Natural killer cell (primary cell): ENCODE measurements at regions not wholly inside any gene's neighbourhood (a gene's known extent, or its start where the extent isn't known, plus 50 kb on each side); places are given as distances from the start of the nearest gene placed in this dataset.

ENCODE experiments used
- ATAC-seq, 3 donors: fragments of 150-1000 bp in 2 of 3; fragments of 200-7000 bp in 1 of 3; cut with Tn5 transposase; 1 replicate in 1 of 3; 2 replicates in 2 of 3; pipeline ENCODE4 v1.10.0; 2021; ENCODE audit warnings: mild to moderate bottlenecking in 2 of 3, moderate library complexity in 2 of 3
- DNase-seq, 2 donors: peaks; one replicate each; pipeline versions ENCODE4 v3.0.0 to v3.0.0-alpha.2; 2013 to 2021; ENCODE audit warnings: mixed read lengths in 1 of 2
- H3K27ac ChIP-seq: one replicate; pipeline ENCODE4 v1.5.1; 2013; ENCODE audit warnings: mild to moderate bottlenecking, low read length
- H3K27me3 ChIP-seq: one replicate; pipeline ENCODE4 v1.6.1; 2013; ENCODE audit warnings: low read length; ENCODE audit not compliant: control insufficient read depth, insufficient read depth
- H3K36me3 ChIP-seq: one replicate; pipeline ENCODE4 v1.6.1; 2013; ENCODE audit warnings: low read length; ENCODE audit not compliant: control insufficient read depth, insufficient read depth
- H3K4me1 ChIP-seq: one replicate; pipeline ENCODE4 v1.6.1; 2013; ENCODE audit warnings: low read length; ENCODE audit not compliant: control insufficient read depth, insufficient read depth
- H3K4me3 ChIP-seq: one replicate; pipeline ENCODE4 v1.5.1; 2013; ENCODE audit warnings: low read length
- H3K9me3 ChIP-seq: one replicate; pipeline ENCODE4 v1.6.1; 2013; ENCODE audit warnings: low read length; ENCODE audit not compliant: control insufficient read depth, insufficient read depth
- H3K27ac Mint-ChIP-seq, 2 donors: one replicate each; pipeline ENCODE4 v1.8.0; 2022; ENCODE audit warnings: mild to moderate bottlenecking in 2 of 2, mixed read lengths in 2 of 2, moderate library complexity in 1 of 2
- H3K27me3 Mint-ChIP-seq, 2 donors: one replicate each; pipeline ENCODE4 v1.8.0; 2022; ENCODE audit warnings: low read depth in 2 of 2, mixed read lengths in 2 of 2
- H3K36me3 Mint-ChIP-seq: one replicate; pipeline ENCODE4 v1.8.0; 2022; ENCODE audit warnings: mixed read lengths
- H3K4me1 Mint-ChIP-seq, 2 donors: one replicate each; pipeline ENCODE4 v1.8.0; 2022; ENCODE audit warnings: mixed read lengths in 2 of 2
- H3K4me3 Mint-ChIP-seq: one replicate; pipeline ENCODE4 v1.8.0; 2022; ENCODE audit warnings: mild to moderate bottlenecking, moderate library complexity, mixed read lengths
- H3K9me3 Mint-ChIP-seq, 2 donors: one replicate each; pipeline ENCODE4 v1.8.0; 2022; ENCODE audit warnings: mixed read lengths in 2 of 2
- CTCF ChIP-seq: fragments of 200-600 bp; IDR thresholded peaks from one replicate; pipeline ENCODE4 v1.8.0; 2022; ENCODE audit warnings: antibody characterized with exemption
- WGBS: methylation state at CpG from one replicate; pipeline ENCODE4 v1.1.7; 2013; ENCODE audit warnings: missing lambda C conversion rate; ENCODE audit not compliant: insufficient coverage; 5-methylcytosine and 5-hydroxymethylcytosine counted together
- intact Hi-C: fragments of 100-400 bp; cut with micrococcal nuclease; formaldehyde crosslinking; loops from one replicate; pipeline ENCODE4 v1.14.2; 2022

GRCh38 chr2:18987592-18988073 lies 370.8 kb downstream of the OSR1 start:
- ATAC-seq, result no peak
- H3K27me3 Mint-ChIP-seq, result no peaks in the 10 kb centered on the region
- Histone ChIP-seq H3K4me1 (no peaks in the 10 kb centered on the region), H3K4me3 (no peak overlapping the region), H3K27me3 (no peaks in the 10 kb centered on the region), H3K9me3 (no peaks in the 10 kb centered on the region), H3K36me3 (no peaks in the 10 kb centered on the region), H3K27ac (no peak overlapping the region)
- H3K4me3 Mint-ChIP-seq, result no peak overlapping the region
- intact Hi-C loops, result no loop called here
- DNase-seq, result no peak
- TF ChIP-seq CTCF, result no peak
- H3K36me3 Mint-ChIP-seq, result peaks cover 9% of the 10 kb centered on the region
- WGBS, result 79% methylated on average over 4 of the region's 4 CpGs
- H3K9me3 Mint-ChIP-seq, result peaks cover 5 to 12% of the 10 kb centered on the region in 2 donors
- H3K27ac Mint-ChIP-seq, result no peak overlapping the region
- no peaks in the 10 kb centered on the region for H3K4me1 Mint-ChIP-seq

- WGBS, result 87% methylated on average over 3 of the region's 4 CpGs
- no peaks in the 10 kb centered on the region for H3K9me3 ChIP-seq
- Mint-ChIP-seq H3K36me3 (peaks cover 9% of the 10 kb centered on the region), H3K4me1 (no peaks in the 10 kb centered on the region), H3K9me3 (peaks cover 6 to 12% of the 10 kb centered on the region in 2 donors), H3K4me3 (no peak overlapping the region), H3K27me3 (no peaks in the 10 kb centered on the region), H3K27ac (no peak overlapping the region)
- no peaks in the 10 kb centered on the region for H3K27me3 ChIP-seq
- no peaks in the 10 kb centered on the region for H3K36me3 ChIP-seq
- H3K4me3 ChIP-seq, result no peak overlapping the region
- no peaks in the 10 kb centered on the region for H3K4me1 ChIP-seq
- TF ChIP-seq CTCF, result no peak
- H3K27ac ChIP-seq, result no peak overlapping the region
- intact Hi-C loops, result no loop called here
- no peak for DNase-seq
- ATAC-seq, result no peak
Measured at GRCh38 chr2:18987016-18987415, 371.4 kb downstream of the OSR1 start.

GRCh38 chr2:18986046-18986445 lies 372.4 kb downstream of the OSR1 start:
- Mint-ChIP-seq H3K27me3 (no peaks in the 10 kb centered on the region), H3K4me1 (no peaks in the 10 kb centered on the region), H3K9me3 (peaks cover 8 to 13% of the 10 kb centered on the region in 2 donors), H3K4me3 (no peak overlapping the region), H3K27ac (no peak overlapping the region), H3K36me3 (peaks cover 9% of the 10 kb centered on the region)
- DNase-seq (no peak), ATAC-seq (no peak)
- no peak for TF ChIP-seq CTCF
- intact Hi-C loops, result no loop called here
- Histone ChIP-seq H3K36me3 (no peaks in the 10 kb centered on the region), H3K27ac (no peak overlapping the region), H3K9me3 (no peaks in the 10 kb centered on the region), H3K27me3 (no peaks in the 10 kb centered on the region), H3K4me3 (no peak overlapping the region), H3K4me1 (no peaks in the 10 kb centered on the region)

GRCh38 chr2:18980786-18981430 lies 377.5 kb downstream of the OSR1 start:
- Histone ChIP-seq H3K27me3 (no peaks in the 10 kb centered on the region), H3K4me1 (no peaks in the 10 kb centered on the region), H3K4me3 (no peak overlapping the region), H3K27ac (no peak overlapping the region), H3K36me3 (no peaks in the 10 kb centered on the region), H3K9me3 (no peaks in the 10 kb centered on the region)
- H3K4me1 Mint-ChIP-seq, result no peaks in the 10 kb centered on the region
- DNase-seq (no peak), ATAC-seq (no peak)
- H3K4me3 Mint-ChIP-seq, result no peak overlapping the region
- H3K36me3 Mint-ChIP-seq, result peaks cover 23% of the 10 kb centered on the region
- TF ChIP-seq CTCF, result no peak
- intact Hi-C loops, result no loop called here
- H3K27ac Mint-ChIP-seq, result no peak overlapping the region
- no peaks in the 10 kb centered on the region for H3K27me3 Mint-ChIP-seq
- 94% methylated on average over 5 of the region's 6 CpGs for WGBS
- peaks cover 15 to 19% of the 10 kb centered on the region in 2 donors for H3K9me3 Mint-ChIP-seq
